ENCODE measurements at regions not wholly inside any gene's neighbourhood (a gene's known extent, or its start where the extent isn't known, plus 50 kb on each side); places are given as distances from the start of the nearest gene placed in this dataset.

DNA sequence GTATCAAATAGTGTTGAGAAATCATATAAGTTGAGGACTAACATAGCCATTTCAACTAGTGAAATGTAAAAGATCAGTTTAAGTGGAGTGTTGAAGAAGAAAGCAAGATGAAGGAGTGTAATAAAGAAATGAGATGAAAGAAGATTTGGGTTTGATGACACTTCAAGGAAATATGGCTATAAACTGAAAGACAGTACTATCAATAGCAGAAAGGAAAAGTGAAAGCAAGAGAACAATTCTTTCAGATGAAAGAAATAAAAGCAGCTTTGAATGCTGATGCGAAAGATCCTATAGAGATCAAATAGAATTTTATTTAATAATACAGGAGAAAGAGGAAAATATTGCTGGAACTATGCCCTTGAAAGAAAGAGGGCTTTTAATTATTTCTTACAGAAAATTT lies 92.8 kb upstream of the PRSS16 start:
- TF ChIP-seq EZH2 (IDR thresholded peaks at IDR 0.05; ENCODE audit: insufficient read depth, poor library complexity, severe bottlenecking) (no peak), EZH2phosphoT487 (IDR thresholded peaks at IDR 0.05; ENCODE audit: insufficient read depth, low read depth) (no peak)

Measured in GM23248 (cell line).